GM12865 (cell line): ENCODE measurements at regions not wholly inside any gene's neighbourhood (a gene's known extent, or its start where the extent isn't known, plus 50 kb on each side); places are given as distances from the start of the nearest gene placed in this dataset.
A peak's percentile ranks its signal among the peaks of the same experiment; 100 is the strongest.

ENCODE experiments used
- DNase-seq: peaks from one replicate; pipeline ENCODE4 v3.0.0; 2010; ENCODE audit warnings: low read depth
- H3K4me3 ChIP-seq: 2 replicates; pipeline ENCODE4 v1.5.1; 2011; ENCODE audit warnings: mild to moderate bottlenecking, low read depth, low read length, control low read depth
- CTCF ChIP-seq: IDR thresholded peaks from 2 replicates; pipeline ENCODE4 v1.5.1; 2011; ENCODE audit warnings: low read length, control low read depth, low read depth, inconsistent platforms; ENCODE audit not compliant: insufficient read depth; ENCODE audit errors: missing control alignments

GRCh38 chrX:78603908-78604307 is 55.2 kb downstream of the RTL3 start:
- no peak overlapping the region for H3K4me3 ChIP-seq
- no peak for DNase-seq
- no peak for TF ChIP-seq CTCF

- DNase-seq, result peak; percentile 35
- peak; percentile 8 for TF ChIP-seq CTCF
- no peak overlapping the region for H3K4me3 ChIP-seq
These were observed 63.1 kb downstream of the RTL3 start for GRCh38 chrX:78595901-78596502.

GRCh38 chrX:78593701-78594100 is 65.4 kb downstream of the RTL3 start:
- DNase-seq, result no peak
- no peak overlapping the region for H3K4me3 ChIP-seq
- no peak for TF ChIP-seq CTCF

GRCh38 chrX:78592030-78592429 is 67.1 kb downstream of the RTL3 start:
- TF ChIP-seq CTCF, result no peak
- no peak for DNase-seq
- H3K4me3 ChIP-seq, result no peak overlapping the region

GRCh38 chrX:78574306-78574705 is 84.8 kb downstream of the RTL3 start:
- no peak for DNase-seq
- H3K4me3 ChIP-seq, result no peak overlapping the region
- TF ChIP-seq CTCF, result no peak

GRCh38 chrX:78573630-78574029 is 85.5 kb downstream of the RTL3 start:
- TF ChIP-seq CTCF, result no peak

GRCh38 chrX:78571849-78572248 is 87.3 kb downstream of the RTL3 start:
- H3K4me3 ChIP-seq, result no peak overlapping the region
- TF ChIP-seq CTCF, result no peak
- no peak for DNase-seq

More at GRCh38 chrX:78573630-78574029, 85.5 kb downstream of the RTL3 start:
- H3K4me3 ChIP-seq, result no peak overlapping the region
- DNase-seq, result no peak
